ENCODE measurements at regions not wholly inside any gene's neighbourhood (a gene's known extent, or its start where the extent isn't known, plus 50 kb on each side); places are given as distances from the start of the nearest gene placed in this dataset.

DNA sequence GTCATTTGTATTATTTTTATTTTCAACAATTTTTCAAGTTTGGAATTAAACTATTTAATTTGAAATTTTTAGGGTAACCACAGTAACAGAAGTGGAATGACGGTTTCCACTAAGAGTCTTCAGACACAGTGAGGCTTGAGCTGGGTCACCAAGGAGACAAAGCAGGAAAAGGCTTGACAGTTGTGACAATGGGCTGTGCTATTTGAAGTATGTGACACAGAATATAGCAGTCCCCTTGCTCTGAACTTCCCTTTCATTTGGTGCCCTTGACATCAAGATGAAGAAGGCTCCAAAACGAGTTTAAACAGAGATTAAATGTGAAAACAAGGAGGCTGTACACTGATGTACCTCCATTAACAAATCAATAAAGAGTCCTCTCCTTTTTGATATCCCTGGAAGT is 265.4 kb upstream of the DLGAP1 start:
- Histone ChIP-seq H3F3A (ENCODE audit: insufficient read depth, low read length) (no peaks in the 10 kb centered on the region), H3K4me3 (ENCODE audit: low read depth, low read length, poor library complexity, severe bottlenecking) (no peak overlapping the region), H3K9ac (ENCODE audit: low read length) (no peak overlapping the region), H3K9me2 (ENCODE audit: low read depth, low read length) (no peaks in the 10 kb centered on the region), H3K27me3 (ENCODE audit: insufficient read depth, low read length) (no peaks in the 10 kb centered on the region), H3K27ac (ENCODE audit: low read depth, low read length, poor library complexity, severe bottlenecking) (no peak overlapping the region), H3K4me2 (ENCODE audit: low read length) (no peak overlapping the region), H3K9me3 (ENCODE audit: low read length) (no peaks in the 10 kb centered on the region), H3K79me2 (ENCODE audit: insufficient read depth, low read length) (no peaks in the 10 kb centered on the region), H3K4me1 (ENCODE audit: insufficient read depth, low read length, severe bottlenecking) (no peaks in the 10 kb centered on the region), H2AFZ (ENCODE audit: low read length) (no peak overlapping the region), H4K20me1 (ENCODE audit: insufficient read depth, low read length) (no peaks in the 10 kb centered on the region), H3K36me3 (ENCODE audit: insufficient read depth, low read length) (no peaks in the 10 kb centered on the region)
- TF ChIP-seq, protein P1, sequence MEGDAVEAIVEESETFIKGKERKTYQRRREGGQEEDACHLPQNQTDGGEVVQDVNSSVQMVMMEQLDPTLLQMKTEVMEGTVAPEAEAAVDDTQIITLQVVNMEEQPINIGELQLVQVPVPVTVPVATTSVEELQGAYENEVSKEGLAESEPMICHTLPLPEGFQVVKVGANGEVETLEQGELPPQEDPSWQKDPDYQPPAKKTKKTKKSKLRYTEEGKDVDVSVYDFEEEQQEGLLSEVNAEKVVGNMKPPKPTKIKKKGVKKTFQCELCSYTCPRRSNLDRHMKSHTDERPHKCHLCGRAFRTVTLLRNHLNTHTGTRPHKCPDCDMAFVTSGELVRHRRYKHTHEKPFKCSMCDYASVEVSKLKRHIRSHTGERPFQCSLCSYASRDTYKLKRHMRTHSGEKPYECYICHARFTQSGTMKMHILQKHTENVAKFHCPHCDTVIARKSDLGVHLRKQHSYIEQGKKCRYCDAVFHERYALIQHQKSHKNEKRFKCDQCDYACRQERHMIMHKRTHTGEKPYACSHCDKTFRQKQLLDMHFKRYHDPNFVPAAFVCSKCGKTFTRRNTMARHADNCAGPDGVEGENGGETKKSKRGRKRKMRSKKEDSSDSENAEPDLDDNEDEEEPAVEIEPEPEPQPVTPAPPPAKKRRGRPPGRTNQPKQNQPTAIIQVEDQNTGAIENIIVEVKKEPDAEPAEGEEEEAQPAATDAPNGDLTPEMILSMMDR (IDR thresholded peaks at IDR 0.05; ENCODE audit: low read length), result no peak
- TF ChIP-seq EZH2 (IDR thresholded peaks at IDR 0.05; ENCODE audit: borderline replicate concordance, low read length), result no peak

DNA sequence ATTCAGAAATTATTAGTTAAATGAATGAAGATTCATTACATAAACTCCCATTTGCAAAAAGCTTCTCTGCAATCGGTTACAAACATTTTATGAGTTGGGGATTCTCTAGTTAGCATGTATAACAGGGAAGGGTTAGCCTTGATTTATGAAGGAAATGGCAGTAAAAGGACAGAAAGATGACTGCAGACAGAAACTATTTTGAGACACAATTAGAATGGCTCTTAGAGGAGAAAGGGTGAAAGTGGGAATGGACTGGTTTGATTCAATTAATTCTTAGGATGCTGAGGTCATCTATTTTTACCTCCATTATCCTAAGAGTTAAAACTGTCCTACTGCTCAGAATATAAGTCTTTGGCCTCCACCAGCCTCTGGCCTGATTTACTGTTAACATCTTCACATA is 250.8 kb upstream of the DLGAP1 start:
- Histone ChIP-seq H3K9me3 (ENCODE audit: low read length) (no peaks in the 10 kb centered on the region), H3K79me2 (ENCODE audit: insufficient read depth, low read length) (no peaks in the 10 kb centered on the region), H2AFZ (ENCODE audit: low read length) (no peak overlapping the region), H3K27ac (ENCODE audit: low read depth, low read length, poor library complexity, severe bottlenecking) (no peak overlapping the region), H3K4me2 (ENCODE audit: low read length) (no peak overlapping the region), H3K36me3 (ENCODE audit: insufficient read depth, low read length) (no peaks in the 10 kb centered on the region), H3K27me3 (ENCODE audit: insufficient read depth, low read length) (no peaks in the 10 kb centered on the region), H3K4me1 (ENCODE audit: insufficient read depth, low read length, severe bottlenecking) (no peaks in the 10 kb centered on the region), H3F3A (ENCODE audit: insufficient read depth, low read length) (no peaks in the 10 kb centered on the region), H3K4me3 (ENCODE audit: low read depth, low read length, poor library complexity, severe bottlenecking) (no peak overlapping the region), H3K9ac (ENCODE audit: low read length) (no peak overlapping the region), H4K20me1 (ENCODE audit: insufficient read depth, low read length) (no peaks in the 10 kb centered on the region), H3K9me2 (ENCODE audit: low read depth, low read length) (no peaks in the 10 kb centered on the region)
- TF ChIP-seq, protein P1 (IDR thresholded peaks at IDR 0.05; ENCODE audit: low read length), result no peak
- no peak for TF ChIP-seq EZH2 (IDR thresholded peaks at IDR 0.05; ENCODE audit: borderline replicate concordance, low read length)

DNA sequence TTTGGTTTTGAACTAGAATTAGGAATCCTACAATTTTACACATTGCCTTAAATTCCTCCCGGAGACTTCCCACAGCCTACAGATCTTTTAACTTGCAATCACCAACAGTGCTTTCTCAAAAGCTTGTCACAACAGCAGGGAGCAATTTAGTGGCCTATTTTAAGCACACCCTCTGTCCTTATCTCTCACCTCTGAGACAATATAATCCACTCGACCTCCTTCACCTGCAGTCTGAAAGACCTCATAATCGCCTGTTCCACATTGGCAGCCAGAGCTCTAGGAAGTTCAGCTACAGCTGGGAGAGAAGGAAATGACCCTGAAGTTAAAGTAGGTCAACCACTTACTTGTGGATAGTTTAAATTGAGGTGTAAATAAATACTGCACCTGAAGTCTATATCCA is 249.7 kb upstream of the DLGAP1 start:
- Histone ChIP-seq H3K9me2 (ENCODE audit: low read depth, low read length) (no peaks in the 10 kb centered on the region), H3K79me2 (ENCODE audit: insufficient read depth, low read length) (no peaks in the 10 kb centered on the region), H2AFZ (ENCODE audit: low read length) (no peak overlapping the region), H3K36me3 (ENCODE audit: insufficient read depth, low read length) (no peaks in the 10 kb centered on the region), H4K20me1 (ENCODE audit: insufficient read depth, low read length) (no peaks in the 10 kb centered on the region), H3K9ac (ENCODE audit: low read length) (no peak overlapping the region), H3K9me3 (ENCODE audit: low read length) (no peaks in the 10 kb centered on the region), H3K4me2 (ENCODE audit: low read length) (no peak overlapping the region), H3K27ac (ENCODE audit: low read depth, low read length, poor library complexity, severe bottlenecking) (no peak overlapping the region), H3K27me3 (ENCODE audit: insufficient read depth, low read length) (no peaks in the 10 kb centered on the region), H3K4me1 (ENCODE audit: insufficient read depth, low read length, severe bottlenecking) (no peaks in the 10 kb centered on the region), H3F3A (ENCODE audit: insufficient read depth, low read length) (no peaks in the 10 kb centered on the region), H3K4me3 (ENCODE audit: low read depth, low read length, poor library complexity, severe bottlenecking) (no peak overlapping the region)
- TF ChIP-seq, protein P1 (IDR thresholded peaks at IDR 0.05; ENCODE audit: low read length), result no peak
- TF ChIP-seq EZH2 (IDR thresholded peaks at IDR 0.05; ENCODE audit: borderline replicate concordance, low read length), result no peak
